ENCODE measurements at regions not wholly inside any gene's neighbourhood (a gene's known extent, or its start where the extent isn't known, plus 50 kb on each side); places are given as distances from the start of the nearest gene placed in this dataset.

DNA sequence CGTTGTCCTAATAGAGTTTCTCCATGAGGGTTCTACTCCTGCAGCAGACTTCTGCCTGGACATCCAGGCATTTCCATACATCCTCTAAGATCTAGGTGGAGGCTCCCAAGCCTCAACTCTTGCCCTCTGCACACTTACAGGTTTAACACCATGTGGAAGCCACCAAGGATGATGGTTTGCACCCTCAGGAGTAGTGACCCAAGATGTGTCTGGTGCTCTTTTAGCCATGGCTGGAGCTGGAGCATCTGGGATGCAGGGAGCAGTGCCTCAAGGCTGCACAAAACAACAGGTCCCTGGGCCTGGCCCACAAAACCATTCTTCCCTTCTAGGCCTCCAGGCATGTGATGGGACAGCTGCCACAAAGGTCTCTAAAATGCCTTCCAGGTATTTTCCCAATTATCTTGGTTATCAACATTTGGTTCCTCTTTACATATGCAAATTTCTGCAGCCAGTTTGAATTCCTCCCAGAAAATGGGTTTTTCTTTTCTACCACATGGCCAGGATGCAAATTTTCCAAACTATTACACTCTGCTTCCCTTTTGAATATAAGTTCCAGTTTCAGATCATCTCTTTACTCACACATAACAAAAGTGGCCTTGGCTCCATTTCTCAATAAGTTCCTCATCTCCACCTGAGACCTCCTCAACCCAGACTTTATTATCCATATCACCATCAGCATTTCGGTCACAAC is 69.5 kb upstream of the GNAZ start:
- no peak for DNase-seq

DNA sequence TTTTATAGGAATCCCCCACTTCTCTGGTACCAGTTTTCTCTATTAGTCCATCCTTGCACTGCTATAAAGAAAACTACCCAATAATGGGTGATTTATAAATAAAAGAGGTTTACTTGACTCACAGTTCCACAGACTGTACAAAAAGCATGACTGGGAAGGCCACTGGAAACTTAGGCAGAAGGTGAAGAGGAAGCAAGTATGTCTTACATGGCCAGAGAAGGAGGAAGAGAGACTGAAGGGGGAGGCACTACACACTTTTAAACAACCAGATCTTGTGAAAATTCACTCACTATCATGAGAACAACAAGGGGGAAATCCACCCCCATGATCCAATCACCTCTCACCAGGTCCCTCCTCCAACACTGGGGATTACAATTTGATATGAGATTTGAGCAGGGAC is 68.9 kb upstream of the GNAZ start:
- no peak for DNase-seq

DNA sequence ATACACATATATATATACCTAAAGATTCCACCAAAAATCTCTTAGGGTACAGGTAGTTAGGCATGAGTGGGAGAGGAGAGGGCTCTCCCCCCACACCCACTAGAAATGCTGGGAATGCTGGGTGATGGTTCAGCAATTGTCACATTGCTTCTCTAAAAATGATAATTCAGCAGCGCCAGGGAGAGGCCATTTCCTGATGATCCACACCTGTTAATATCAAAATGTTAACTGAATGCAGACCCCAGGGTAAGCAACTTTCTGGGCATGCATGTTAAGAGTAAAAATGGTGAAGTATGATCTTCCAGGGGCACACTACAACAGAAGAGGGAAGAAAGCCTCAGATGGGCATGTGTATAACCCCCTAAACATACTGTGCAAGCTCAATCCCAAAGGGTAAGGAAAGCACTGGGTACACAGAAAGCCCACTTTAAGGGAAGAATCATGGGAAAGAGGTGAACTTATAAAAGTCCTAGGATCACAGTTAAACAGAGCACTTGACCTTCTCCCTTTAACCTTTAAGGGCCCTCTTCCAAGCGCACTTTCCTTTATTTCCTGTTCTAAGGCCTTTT is 67.6 kb upstream of the GNAZ start:
- DNase-seq, result no peak

DNA sequence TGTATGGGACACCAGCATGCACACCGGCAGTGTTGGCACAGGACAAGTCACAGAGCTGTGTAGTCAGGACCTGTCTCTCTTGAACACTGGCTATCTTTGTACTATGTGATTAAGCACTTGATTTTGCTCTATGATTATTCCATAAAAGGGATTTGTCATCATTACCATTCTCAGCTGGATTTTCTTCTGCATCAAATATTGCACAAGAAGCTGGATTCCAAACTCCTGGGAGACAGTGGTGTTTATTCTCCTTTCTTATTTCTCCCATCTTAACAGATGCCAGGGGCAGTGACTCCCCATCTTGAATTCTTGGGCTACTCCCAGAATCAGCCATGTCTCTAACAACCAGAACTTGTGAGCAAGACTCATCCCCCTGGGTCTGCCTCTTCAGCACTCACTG is 62.5 kb upstream of the GNAZ start:
- DNase-seq, result no peak

DNA sequence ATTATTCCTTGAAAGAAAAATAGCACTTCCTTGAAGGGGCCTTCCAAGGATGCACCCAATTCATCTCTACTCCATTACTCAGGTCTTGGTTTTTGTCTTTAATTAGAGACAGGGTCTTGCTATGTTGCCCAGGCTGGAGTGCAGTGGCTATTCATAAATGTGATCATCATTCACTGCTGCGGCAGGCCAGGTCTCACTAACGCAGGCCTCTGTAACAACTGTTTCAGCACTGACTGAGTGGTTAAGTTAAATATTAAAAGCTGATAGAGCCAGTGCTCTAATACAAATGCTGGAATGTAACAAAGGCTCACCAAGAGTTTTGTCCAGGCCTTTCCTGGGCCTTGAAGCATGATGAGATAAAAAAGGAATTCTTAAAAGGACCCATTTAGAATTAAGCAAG is 61.4 kb upstream of the GNAZ start:
- DNase-seq, result no peak

Measured in activated CD4-positive, alpha-beta T cell treated with anti-CD3 and anti-CD28 coated beads, Interleukin-2, Interleukin-6, amounts not matched to agents 100 ng/mL and 50 ng/mL, durations not matched to agents 16 hours and 8 hours (primary cell).